T-cell (primary cell): ENCODE measurements at regions not wholly inside any gene's neighbourhood (a gene's known extent, or its start where the extent isn't known, plus 50 kb on each side); places are given as distances from the start of the nearest gene placed in this dataset.

Experiments used
- ATAC-seq, 4 experiments: fragments of 200-7000 bp in 3 of 4; fragments of 150-1000 bp in 1 of 4; cut with Tn5 transposase; replicated peaks in 1 of 4; 1 replicate in 3 of 4; 2 replicates in 1 of 4; pipeline ENCODE4 v1.10.0; 2021; ENCODE audit warnings: moderate library complexity in 3 of 4, mild to moderate bottlenecking in 2 of 4, moderate number of reproducible peaks in 1 of 4
- CTCF ChIA-PET, 2 donors: fragments of 300-600 bp; sonication (Branson Sonifier 250); formaldehyde crosslinking; loops; one replicate each; lab custom pipeline; 2022; ENCODE audit warnings: antibody characterized with exemption in 2 of 2; lab: Charles Lee
- POLR2A ChIA-PET, 2 donors: fragments of 300-600 bp; sonication (Branson Sonifier 250); formaldehyde crosslinking; loops; one replicate each; lab custom pipeline; 2022; ENCODE audit warnings: antibody characterized with exemption in 2 of 2; lab: Charles Lee
- DNase-seq, 35 experiments: peaks; one replicate each; pipeline versions ENCODE4 v3.0.0 to v3.0.0-alpha.2; 2013 to 2023
- H3K27ac ChIP-seq: one replicate; pipeline ENCODE4 v1.5.1; 2013; ENCODE audit warnings: low read length
- H3K27me3 ChIP-seq, 2 experiments: replicated peaks in 1 of 2; 1 replicate in 1 of 2; 2 replicates in 1 of 2; pipeline versions ENCODE4 v1.6.1 to v1.7.0; 2013; ENCODE audit warnings: low read length in 1 of 2, mixed read lengths in 1 of 2; ENCODE audit not compliant: control insufficient read depth in 2 of 2, insufficient read depth in 2 of 2; ENCODE audit errors: extremely low read depth in 1 of 2
- H3K36me3 ChIP-seq, 2 donors: 1 replicate in 1 of 2; 2 replicates in 1 of 2; pipeline versions ENCODE4 v1.6.1 to v1.7.0; 2013; ENCODE audit warnings: low read length in 1 of 2; ENCODE audit not compliant: control insufficient read depth in 2 of 2, insufficient read depth in 1 of 2; ENCODE audit errors: extremely low read depth in 1 of 2
- H3K4me1 ChIP-seq, 2 experiments: 1 replicate in 1 of 2; 2 replicates in 1 of 2; pipeline versions ENCODE4 v1.6.1 to v1.7.0; 2013; ENCODE audit warnings: low read length in 2 of 2, mixed read lengths in 1 of 2; ENCODE audit not compliant: insufficient read depth in 2 of 2, control insufficient read depth in 1 of 2; ENCODE audit errors: extremely low read depth in 1 of 2
- H3K4me3 ChIP-seq, 2 donors: 1 replicate in 1 of 2; 2 replicates in 1 of 2; pipeline versions ENCODE4 v1.5.1 to v1.7.0; 2013; ENCODE audit warnings: mild to moderate bottlenecking in 2 of 2, low read length in 1 of 2, moderate library complexity in 1 of 2; ENCODE audit not compliant: control insufficient read depth in 1 of 2; ENCODE audit errors: extremely low read depth in 1 of 2
- H3K9me3 ChIP-seq: 2 replicates; pipeline ENCODE4 v1.7.0; 2013
- H3K27ac Mint-ChIP-seq, 2 donors: one replicate each; pipeline ENCODE4 v1.8.0; 2020 to 2021; ENCODE audit warnings: mild to moderate bottlenecking in 2 of 2, mixed read lengths in 2 of 2
- H3K27me3 Mint-ChIP-seq, 2 donors: one replicate each; pipeline ENCODE4 v1.8.0; 2021 to 2022; ENCODE audit warnings: mixed read lengths in 2 of 2
- H3K36me3 Mint-ChIP-seq: one replicate; pipeline ENCODE4 v1.8.0; 2021; ENCODE audit warnings: mixed read lengths
- H3K4me1 Mint-ChIP-seq, 3 donors: one replicate each; pipeline ENCODE4 v1.8.0; 2020 to 2022; ENCODE audit warnings: mixed read lengths in 3 of 3, mild to moderate bottlenecking in 1 of 3
- H3K4me3 Mint-ChIP-seq, 3 donors: one replicate each; pipeline ENCODE4 v1.8.0; 2020 to 2022; ENCODE audit warnings: mild to moderate bottlenecking in 3 of 3, mixed read lengths in 3 of 3, moderate library complexity in 3 of 3
- H3K9me3 Mint-ChIP-seq, 3 donors: one replicate each; pipeline ENCODE4 v1.8.0; 2020 to 2022; ENCODE audit warnings: mixed read lengths in 3 of 3
- WGBS: methylation state at CpG from one replicate; pipeline ENCODE4 v1.1.5; 2013; ENCODE audit warnings: missing lambda C conversion rate; ENCODE audit not compliant: insufficient coverage; 5-methylcytosine and 5-hydroxymethylcytosine counted together

- Mint-ChIP-seq H3K4me1 (no peaks in the 10 kb centered on the region), H3K36me3 (no peaks in the 10 kb centered on the region), H3K9me3 (peaks cover 0 to 8% (median 0%) of the 10 kb centered on the region in 3 donors), H3K27me3 (no peaks in the 10 kb centered on the region), H3K4me3 (no peak overlapping the region), H3K27ac (no peak overlapping the region)
- Histone ChIP-seq H3K36me3 (no peaks in the 10 kb centered on the region), H3K4me1 (no peaks in the 10 kb centered on the region), H3K27me3 (no peaks in the 10 kb centered on the region), H3K4me3 (no peak overlapping the region), H3K9me3 (no peaks in the 10 kb centered on the region), H3K27ac (no peak overlapping the region)
- ATAC-seq = no peak
- CTCF ChIA-PET = no interaction called here
- DNase-seq = no peak
- 0% methylated on average over 3 of the region's 6 CpGs for WGBS
- POLR2A ChIA-PET = no interaction called here
Measured at GRCh38 chr3:103002425-103003176, 567.8 kb downstream of the ZPLD1 start.

GRCh38 chr3:103006526-103007183, 571.8 kb downstream of the ZPLD1 start:
- no peak overlapping the region for H3K4me3 Mint-ChIP-seq
- H3K27me3 ChIP-seq = no peaks in the 10 kb centered on the region
- no peak overlapping the region for H3K27ac Mint-ChIP-seq
- DNase-seq = no peak
- no peaks in the 10 kb centered on the region for H3K27me3 Mint-ChIP-seq
- H3K9me3 Mint-ChIP-seq = peaks cover 0 to 3% (median 0%) of the 10 kb centered on the region in 3 donors
- H3K4me3 ChIP-seq = no peak overlapping the region
- no peaks in the 10 kb centered on the region for H3K9me3 ChIP-seq
- CTCF ChIA-PET = no interaction called here
- no peak overlapping the region for H3K27ac ChIP-seq
- ATAC-seq = no peak
- no peaks in the 10 kb centered on the region for H3K36me3 ChIP-seq
- H3K36me3 Mint-ChIP-seq = no peaks in the 10 kb centered on the region
- POLR2A ChIA-PET = no interaction called here
- H3K4me1 Mint-ChIP-seq = no peaks in the 10 kb centered on the region
- H3K4me1 ChIP-seq = no peaks in the 10 kb centered on the region
- WGBS = 83% methylated on average over 1 of the region's 4 CpGs

- DNase-seq (no peak), ATAC-seq (no peak)
- Histone ChIP-seq H3K9me3 (no peaks in the 10 kb centered on the region), H3K27me3 (no peaks in the 10 kb centered on the region), H3K36me3 (no peaks in the 10 kb centered on the region), H3K4me3 (no peak overlapping the region), H3K27ac (no peak overlapping the region), H3K4me1 (no peaks in the 10 kb centered on the region)
- Mint-ChIP-seq H3K9me3 (peaks cover 3 to 10% (median 3%) of the 10 kb centered on the region in 3 donors), H3K4me3 (no peak overlapping the region), H3K27me3 (peaks cover 0 to 3% of the 10 kb centered on the region in 2 donors), H3K4me1 (no peaks in the 10 kb centered on the region), H3K27ac (no peak overlapping the region), H3K36me3 (no peaks in the 10 kb centered on the region)
- ChIA-PET POLR2A (no interaction called here), CTCF (no interaction called here)
Measured at GRCh38 chr3:103009609-103010008, 574.8 kb downstream of the ZPLD1 start.

DNA sequence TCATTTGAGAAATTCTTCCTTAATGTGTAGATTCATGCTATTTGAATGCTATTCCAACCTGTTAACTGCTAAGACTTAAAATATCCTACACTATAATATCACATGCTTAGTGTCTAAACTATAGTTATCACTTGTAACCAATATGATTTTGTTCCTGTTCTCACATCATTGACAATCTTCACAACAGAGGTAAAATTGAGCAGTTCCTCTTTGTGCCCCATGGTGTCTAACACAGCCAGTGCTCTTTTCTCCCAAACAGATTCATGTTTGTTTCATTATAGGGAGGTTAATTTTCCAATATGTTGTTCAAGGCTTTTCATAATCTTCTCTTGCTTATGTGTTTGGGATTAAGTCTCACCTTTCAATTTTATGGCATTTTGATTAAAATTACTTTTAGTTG, 591.1 kb downstream of the ZPLD1 start:
- no peaks in the 10 kb centered on the region for H3K27me3 Mint-ChIP-seq
- CTCF ChIA-PET = no interaction called here
- Histone ChIP-seq H3K9me3 (no peaks in the 10 kb centered on the region), H3K4me1 (no peaks in the 10 kb centered on the region), H3K27ac (no peak overlapping the region), H3K4me3 (no peak overlapping the region), H3K36me3 (no peaks in the 10 kb centered on the region), H3K27me3 (no peaks in the 10 kb centered on the region)
- POLR2A ChIA-PET = no interaction called here
- ATAC-seq (no peak), DNase-seq (no peak)
- no peak overlapping the region for H3K4me3 Mint-ChIP-seq
- H3K36me3 Mint-ChIP-seq = no peaks in the 10 kb centered on the region
- H3K9me3 Mint-ChIP-seq = no peaks in the 10 kb centered on the region
- H3K4me1 Mint-ChIP-seq = no peaks in the 10 kb centered on the region
- H3K27ac Mint-ChIP-seq = no peak overlapping the region

GRCh38 chr3:103033841-103034240, 599.0 kb downstream of the ZPLD1 start:
- no peaks in the 10 kb centered on the region for H3K27me3 Mint-ChIP-seq
- 80% methylated on average over 1 of the region's 2 CpGs for WGBS
- peaks cover 0 to 4% (median 0%) of the 10 kb centered on the region in 3 donors for H3K9me3 Mint-ChIP-seq
- Histone ChIP-seq H3K27me3 (no peaks in the 10 kb centered on the region), H3K4me3 (no peak overlapping the region), H3K4me1 (no peaks in the 10 kb centered on the region), H3K9me3 (no peaks in the 10 kb centered on the region), H3K27ac (no peak overlapping the region), H3K36me3 (no peaks in the 10 kb centered on the region)
- DNase-seq (no peak), ATAC-seq (no peak)
- no peaks in the 10 kb centered on the region for H3K36me3 Mint-ChIP-seq
- CTCF ChIA-PET = no interaction called here
- POLR2A ChIA-PET = no interaction called here
- no peaks in the 10 kb centered on the region for H3K4me1 Mint-ChIP-seq
- no peak overlapping the region for H3K27ac Mint-ChIP-seq
- H3K4me3 Mint-ChIP-seq = no peak overlapping the region

- Mint-ChIP-seq H3K4me3 (no peak overlapping the region), H3K9me3 (peaks cover 0 to 6% (median 2%) of the 10 kb centered on the region in 3 donors), H3K27ac (no peak overlapping the region), H3K4me1 (no peaks in the 10 kb centered on the region), H3K36me3 (no peaks in the 10 kb centered on the region), H3K27me3 (no peaks in the 10 kb centered on the region)
- Histone ChIP-seq H3K4me3 (no peak overlapping the region), H3K36me3 (no peaks in the 10 kb centered on the region), H3K27ac (no peak overlapping the region), H3K4me1 (no peaks in the 10 kb centered on the region), H3K27me3 (no peaks in the 10 kb centered on the region), H3K9me3 (no peaks in the 10 kb centered on the region)
- POLR2A ChIA-PET = no interaction called here
- CTCF ChIA-PET = interaction anchor here (0.6 kb wide), 3 partner anchors 8 to 171 kb away, joined by 3 to 5 read pairs (median 3); no protein-coding TSS in a partner anchor
- no CpG with 5 or more reads among the region's 2 CpGs for WGBS
- ATAC-seq = no peak
- no peak for DNase-seq
Measured at GRCh38 chr3:103047640-103048039, 612.8 kb downstream of the ZPLD1 start.
